Neural cell (in vitro differentiated cells): ENCODE measurements at regions not wholly inside any gene's neighbourhood (a gene's known extent, or its start where the extent isn't known, plus 50 kb on each side); places are given as distances from the start of the nearest gene placed in this dataset.

Source experiments
- EP300 ChIP-seq: fragments of 450-650 bp; conservative IDR thresholded peaks from 2 replicates; pipeline ENCODE4 v1.6.1; 2014; ENCODE audit warnings: antibody characterized with exemption, mild to moderate bottlenecking, moderate library complexity; ENCODE audit not compliant: poor library complexity, severe bottlenecking
- POLR2AphosphoS5 ChIP-seq: IDR thresholded peaks from 2 replicates; pipeline ENCODE4 v1.6.1; 2012
- TF ChIP-seq, protein P1 (sequence below): fragments of 450-650 bp; IDR thresholded peaks from 2 replicates; pipeline ENCODE4 v1.5.1; 2014; ENCODE audit warnings: antibody characterized with exemption, mild to moderate bottlenecking, moderate library complexity; ENCODE audit not compliant: poor library complexity, severe bottlenecking

DNA sequence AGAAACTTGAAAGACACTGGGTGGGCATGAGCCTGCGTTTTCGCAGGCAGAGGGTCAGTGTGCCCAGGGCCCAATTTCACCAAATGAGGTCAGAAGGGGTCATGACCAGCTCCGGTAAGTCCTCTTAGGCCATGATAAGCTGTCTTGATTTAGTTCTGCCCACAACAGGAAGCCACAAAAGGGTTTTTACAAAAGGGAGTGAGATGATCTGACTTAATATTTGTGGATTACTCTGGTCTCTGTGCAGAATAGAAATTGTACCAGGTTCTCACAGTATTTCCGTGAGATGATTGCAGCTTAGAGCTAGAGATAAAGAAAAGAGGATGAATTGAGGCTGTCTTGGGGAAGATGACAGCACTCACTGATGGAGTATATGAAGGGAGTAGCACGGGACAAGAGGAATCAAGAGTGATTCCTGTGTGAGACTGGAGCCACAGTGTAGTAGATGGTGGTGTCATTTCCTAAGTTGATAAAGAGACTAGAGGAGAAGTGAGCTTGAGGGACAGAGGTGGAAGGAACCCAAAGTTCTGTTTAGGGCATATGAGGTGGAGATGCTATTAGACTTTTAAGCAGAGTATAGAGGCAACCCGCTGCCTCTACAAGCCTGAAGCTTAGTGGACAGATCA is 288.3 kb upstream of the AMIGO2 start:
- TF ChIP-seq EP300 (no peak), POLR2AphosphoS5 (no peak)
- TF ChIP-seq, protein P1, sequence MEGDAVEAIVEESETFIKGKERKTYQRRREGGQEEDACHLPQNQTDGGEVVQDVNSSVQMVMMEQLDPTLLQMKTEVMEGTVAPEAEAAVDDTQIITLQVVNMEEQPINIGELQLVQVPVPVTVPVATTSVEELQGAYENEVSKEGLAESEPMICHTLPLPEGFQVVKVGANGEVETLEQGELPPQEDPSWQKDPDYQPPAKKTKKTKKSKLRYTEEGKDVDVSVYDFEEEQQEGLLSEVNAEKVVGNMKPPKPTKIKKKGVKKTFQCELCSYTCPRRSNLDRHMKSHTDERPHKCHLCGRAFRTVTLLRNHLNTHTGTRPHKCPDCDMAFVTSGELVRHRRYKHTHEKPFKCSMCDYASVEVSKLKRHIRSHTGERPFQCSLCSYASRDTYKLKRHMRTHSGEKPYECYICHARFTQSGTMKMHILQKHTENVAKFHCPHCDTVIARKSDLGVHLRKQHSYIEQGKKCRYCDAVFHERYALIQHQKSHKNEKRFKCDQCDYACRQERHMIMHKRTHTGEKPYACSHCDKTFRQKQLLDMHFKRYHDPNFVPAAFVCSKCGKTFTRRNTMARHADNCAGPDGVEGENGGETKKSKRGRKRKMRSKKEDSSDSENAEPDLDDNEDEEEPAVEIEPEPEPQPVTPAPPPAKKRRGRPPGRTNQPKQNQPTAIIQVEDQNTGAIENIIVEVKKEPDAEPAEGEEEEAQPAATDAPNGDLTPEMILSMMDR = no peak
